ENCODE measurements at regions not wholly inside any gene's neighbourhood (a gene's known extent, or its start where the extent isn't known, plus 50 kb on each side); places are given as distances from the start of the nearest gene placed in this dataset.

DNA sequence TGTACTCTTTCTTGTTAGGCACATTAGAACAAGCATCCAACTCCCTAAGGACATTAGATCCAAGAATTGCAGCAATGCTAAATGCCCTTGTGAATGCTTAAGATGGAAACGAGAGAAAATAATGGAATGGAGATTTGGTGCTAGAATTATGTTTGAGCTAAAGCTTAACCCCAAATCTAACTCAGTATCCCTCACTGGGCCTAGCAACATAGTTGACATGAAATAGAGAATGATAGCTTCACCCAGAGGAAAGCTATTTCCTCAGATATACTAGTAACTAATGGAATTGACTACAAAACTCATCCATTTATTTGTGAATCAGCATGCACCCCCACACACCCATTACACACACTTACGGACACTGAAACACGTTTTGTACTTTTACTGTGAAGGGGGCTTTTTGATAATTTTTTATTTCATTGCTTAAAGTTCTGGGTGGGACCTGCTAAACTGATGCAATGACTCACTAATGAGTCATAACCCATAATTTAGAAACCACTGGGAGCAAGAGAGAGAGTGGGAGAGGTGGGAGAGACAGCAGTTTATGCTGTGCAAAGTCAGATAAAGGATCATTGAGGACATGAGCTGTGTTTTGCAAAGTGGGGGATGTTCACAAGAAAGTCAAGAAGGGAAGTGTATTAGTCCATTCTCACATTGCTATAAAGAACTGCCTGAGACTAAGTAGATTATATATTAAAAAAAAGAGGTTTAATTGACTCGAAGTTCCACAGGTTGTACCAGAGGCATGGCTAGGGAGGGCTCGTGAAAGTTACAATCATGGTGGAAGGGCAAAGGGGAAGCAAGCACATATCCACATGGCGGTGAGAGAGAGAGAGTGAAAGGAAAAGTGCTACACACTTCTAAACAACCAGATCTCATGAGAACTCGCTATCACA is 382.7 kb downstream of the SFMBT2 start (continued):
- peak; percentile 67; the same call in 1 of the 2 replicates for TF ChIP-seq MYC (IDR thresholded peaks at IDR 0.05; ENCODE audit: low read depth, low read length)
- no peak for TF ChIP-seq MYC (CRISPR knock-in tag; IDR thresholded peaks at IDR 0.05; ENCODE audit: borderline replicate concordance, low read depth)
- TF ChIP-seq, protein P1, sequence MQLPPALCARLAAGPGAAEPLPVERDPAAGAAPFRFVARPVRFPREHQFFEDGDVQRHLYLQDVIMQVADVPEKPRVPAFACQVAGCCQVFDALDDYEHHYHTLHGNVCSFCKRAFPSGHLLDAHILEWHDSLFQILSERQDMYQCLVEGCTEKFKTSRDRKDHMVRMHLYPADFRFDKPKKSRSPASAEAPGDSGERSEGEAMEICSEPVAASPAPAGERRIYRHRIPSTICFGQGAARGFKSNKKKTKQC (CRISPR knock-in tag; IDR thresholded peaks at IDR 0.05), result no peak
- TF ChIP-seq KHSRP (IDR thresholded peaks at IDR 0.05), result no peak
- TF ChIP-seq, protein P2, sequence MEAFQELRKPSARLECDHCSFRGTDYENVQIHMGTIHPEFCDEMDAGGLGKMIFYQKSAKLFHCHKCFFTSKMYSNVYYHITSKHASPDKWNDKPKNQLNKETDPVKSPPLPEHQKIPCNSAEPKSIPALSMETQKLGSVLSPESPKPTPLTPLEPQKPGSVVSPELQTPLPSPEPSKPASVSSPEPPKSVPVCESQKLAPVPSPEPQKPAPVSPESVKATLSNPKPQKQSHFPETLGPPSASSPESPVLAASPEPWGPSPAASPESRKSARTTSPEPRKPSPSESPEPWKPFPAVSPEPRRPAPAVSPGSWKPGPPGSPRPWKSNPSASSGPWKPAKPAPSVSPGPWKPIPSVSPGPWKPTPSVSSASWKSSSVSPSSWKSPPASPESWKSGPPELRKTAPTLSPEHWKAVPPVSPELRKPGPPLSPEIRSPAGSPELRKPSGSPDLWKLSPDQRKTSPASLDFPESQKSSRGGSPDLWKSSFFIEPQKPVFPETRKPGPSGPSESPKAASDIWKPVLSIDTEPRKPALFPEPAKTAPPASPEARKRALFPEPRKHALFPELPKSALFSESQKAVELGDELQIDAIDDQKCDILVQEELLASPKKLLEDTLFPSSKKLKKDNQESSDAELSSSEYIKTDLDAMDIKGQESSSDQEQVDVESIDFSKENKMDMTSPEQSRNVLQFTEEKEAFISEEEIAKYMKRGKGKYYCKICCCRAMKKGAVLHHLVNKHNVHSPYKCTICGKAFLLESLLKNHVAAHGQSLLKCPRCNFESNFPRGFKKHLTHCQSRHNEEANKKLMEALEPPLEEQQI (IDR thresholded peaks at IDR 0.05), result no peak
- no peak for TF ChIP-seq ZNF76 (CRISPR knock-in tag; IDR thresholded peaks at IDR 0.05; ENCODE audit: borderline replicate concordance)
- no peak for TF ChIP-seq RB1 (IDR thresholded peaks at IDR 0.05; ENCODE audit: low read depth)
- TF ChIP-seq SNIP1 (IDR thresholded peaks at IDR 0.05; ENCODE audit: low read depth), result no peak
- TF ChIP-seq, protein P3, sequence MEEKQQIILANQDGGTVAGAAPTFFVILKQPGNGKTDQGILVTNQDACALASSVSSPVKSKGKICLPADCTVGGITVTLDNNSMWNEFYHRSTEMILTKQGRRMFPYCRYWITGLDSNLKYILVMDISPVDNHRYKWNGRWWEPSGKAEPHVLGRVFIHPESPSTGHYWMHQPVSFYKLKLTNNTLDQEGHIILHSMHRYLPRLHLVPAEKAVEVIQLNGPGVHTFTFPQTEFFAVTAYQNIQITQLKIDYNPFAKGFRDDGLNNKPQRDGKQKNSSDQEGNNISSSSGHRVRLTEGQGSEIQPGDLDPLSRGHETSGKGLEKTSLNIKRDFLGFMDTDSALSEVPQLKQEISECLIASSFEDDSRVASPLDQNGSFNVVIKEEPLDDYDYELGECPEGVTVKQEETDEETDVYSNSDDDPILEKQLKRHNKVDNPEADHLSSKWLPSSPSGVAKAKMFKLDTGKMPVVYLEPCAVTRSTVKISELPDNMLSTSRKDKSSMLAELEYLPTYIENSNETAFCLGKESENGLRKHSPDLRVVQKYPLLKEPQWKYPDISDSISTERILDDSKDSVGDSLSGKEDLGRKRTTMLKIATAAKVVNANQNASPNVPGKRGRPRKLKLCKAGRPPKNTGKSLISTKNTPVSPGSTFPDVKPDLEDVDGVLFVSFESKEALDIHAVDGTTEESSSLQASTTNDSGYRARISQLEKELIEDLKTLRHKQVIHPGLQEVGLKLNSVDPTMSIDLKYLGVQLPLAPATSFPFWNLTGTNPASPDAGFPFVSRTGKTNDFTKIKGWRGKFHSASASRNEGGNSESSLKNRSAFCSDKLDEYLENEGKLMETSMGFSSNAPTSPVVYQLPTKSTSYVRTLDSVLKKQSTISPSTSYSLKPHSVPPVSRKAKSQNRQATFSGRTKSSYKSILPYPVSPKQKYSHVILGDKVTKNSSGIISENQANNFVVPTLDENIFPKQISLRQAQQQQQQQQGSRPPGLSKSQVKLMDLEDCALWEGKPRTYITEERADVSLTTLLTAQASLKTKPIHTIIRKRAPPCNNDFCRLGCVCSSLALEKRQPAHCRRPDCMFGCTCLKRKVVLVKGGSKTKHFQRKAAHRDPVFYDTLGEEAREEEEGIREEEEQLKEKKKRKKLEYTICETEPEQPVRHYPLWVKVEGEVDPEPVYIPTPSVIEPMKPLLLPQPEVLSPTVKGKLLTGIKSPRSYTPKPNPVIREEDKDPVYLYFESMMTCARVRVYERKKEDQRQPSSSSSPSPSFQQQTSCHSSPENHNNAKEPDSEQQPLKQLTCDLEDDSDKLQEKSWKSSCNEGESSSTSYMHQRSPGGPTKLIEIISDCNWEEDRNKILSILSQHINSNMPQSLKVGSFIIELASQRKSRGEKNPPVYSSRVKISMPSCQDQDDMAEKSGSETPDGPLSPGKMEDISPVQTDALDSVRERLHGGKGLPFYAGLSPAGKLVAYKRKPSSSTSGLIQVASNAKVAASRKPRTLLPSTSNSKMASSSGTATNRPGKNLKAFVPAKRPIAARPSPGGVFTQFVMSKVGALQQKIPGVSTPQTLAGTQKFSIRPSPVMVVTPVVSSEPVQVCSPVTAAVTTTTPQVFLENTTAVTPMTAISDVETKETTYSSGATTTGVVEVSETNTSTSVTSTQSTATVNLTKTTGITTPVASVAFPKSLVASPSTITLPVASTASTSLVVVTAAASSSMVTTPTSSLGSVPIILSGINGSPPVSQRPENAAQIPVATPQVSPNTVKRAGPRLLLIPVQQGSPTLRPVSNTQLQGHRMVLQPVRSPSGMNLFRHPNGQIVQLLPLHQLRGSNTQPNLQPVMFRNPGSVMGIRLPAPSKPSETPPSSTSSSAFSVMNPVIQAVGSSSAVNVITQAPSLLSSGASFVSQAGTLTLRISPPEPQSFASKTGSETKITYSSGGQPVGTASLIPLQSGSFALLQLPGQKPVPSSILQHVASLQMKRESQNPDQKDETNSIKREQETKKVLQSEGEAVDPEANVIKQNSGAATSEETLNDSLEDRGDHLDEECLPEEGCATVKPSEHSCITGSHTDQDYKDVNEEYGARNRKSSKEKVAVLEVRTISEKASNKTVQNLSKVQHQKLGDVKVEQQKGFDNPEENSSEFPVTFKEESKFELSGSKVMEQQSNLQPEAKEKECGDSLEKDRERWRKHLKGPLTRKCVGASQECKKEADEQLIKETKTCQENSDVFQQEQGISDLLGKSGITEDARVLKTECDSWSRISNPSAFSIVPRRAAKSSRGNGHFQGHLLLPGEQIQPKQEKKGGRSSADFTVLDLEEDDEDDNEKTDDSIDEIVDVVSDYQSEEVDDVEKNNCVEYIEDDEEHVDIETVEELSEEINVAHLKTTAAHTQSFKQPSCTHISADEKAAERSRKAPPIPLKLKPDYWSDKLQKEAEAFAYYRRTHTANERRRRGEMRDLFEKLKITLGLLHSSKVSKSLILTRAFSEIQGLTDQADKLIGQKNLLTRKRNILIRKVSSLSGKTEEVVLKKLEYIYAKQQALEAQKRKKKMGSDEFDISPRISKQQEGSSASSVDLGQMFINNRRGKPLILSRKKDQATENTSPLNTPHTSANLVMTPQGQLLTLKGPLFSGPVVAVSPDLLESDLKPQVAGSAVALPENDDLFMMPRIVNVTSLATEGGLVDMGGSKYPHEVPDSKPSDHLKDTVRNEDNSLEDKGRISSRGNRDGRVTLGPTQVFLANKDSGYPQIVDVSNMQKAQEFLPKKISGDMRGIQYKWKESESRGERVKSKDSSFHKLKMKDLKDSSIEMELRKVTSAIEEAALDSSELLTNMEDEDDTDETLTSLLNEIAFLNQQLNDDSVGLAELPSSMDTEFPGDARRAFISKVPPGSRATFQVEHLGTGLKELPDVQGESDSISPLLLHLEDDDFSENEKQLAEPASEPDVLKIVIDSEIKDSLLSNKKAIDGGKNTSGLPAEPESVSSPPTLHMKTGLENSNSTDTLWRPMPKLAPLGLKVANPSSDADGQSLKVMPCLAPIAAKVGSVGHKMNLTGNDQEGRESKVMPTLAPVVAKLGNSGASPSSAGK (IDR thresholded peaks at IDR 0.05), result no peak
- TF ChIP-seq OTX1 (CRISPR knock-in tag; IDR thresholded peaks at IDR 0.05), result 0 out of 2 replicates have a peak, but pooled peaks have one; percentile 43
- TF ChIP-seq PHF8 (IDR thresholded peaks at IDR 0.05; ENCODE audit: borderline replicate concordance, low read length), result no peak; the same call in 1 of the 2 replicates
- TF ChIP-seq YBX1 (IDR thresholded peaks at IDR 0.05), result no peak
- peak; percentile 52 for TF ChIP-seq NCOA6 (IDR thresholded peaks at IDR 0.05)
